Cardiac muscle cell (in vitro differentiated cells and primary cell): ENCODE measurements at regions not wholly inside any gene's neighbourhood (a gene's known extent, or its start where the extent isn't known, plus 50 kb on each side); places are given as distances from the start of the nearest gene placed in this dataset.
"Not testable (repeated sequence)": the region's sequence is repeated elsewhere in the genome, so short reads cannot be mapped to it uniquely, and the experiment has no call there.

ENCODE experiments used
- DNase-seq, 2 donors: peaks; one replicate each; pipeline versions ENCODE4 v3.0.0 to v3.0.0-alpha.2; 2010 to 2017; ENCODE audit warnings: low read depth in 1 of 2, low spot score in 1 of 2
- H3K27ac ChIP-seq: fragments of 200-600 bp; sonication (generic); 2 replicates; pipeline ENCODE4 v1.5.1; 2016
- H3K27me3 ChIP-seq: fragments of 200-600 bp; sonication (generic); 2 replicates; pipeline ENCODE4 v1.6.0; 2016; ENCODE audit warnings: control low read depth
- H3K36me3 ChIP-seq: fragments of 200-600 bp; sonication (generic); 2 replicates; pipeline ENCODE4 v1.5.1; 2016; ENCODE audit warnings: control low read depth
- H3K4me1 ChIP-seq: fragments of 200-600 bp; sonication (generic); 2 replicates; pipeline ENCODE4 v1.8.1; 2017; ENCODE audit warnings: low read depth, mild to moderate bottlenecking, mixed run types
- H3K4me3 ChIP-seq: fragments of 200-600 bp; sonication (generic); 2 replicates; pipeline ENCODE4 v1.5.1; 2016; ENCODE audit warnings: mild to moderate bottlenecking
- H3K9me3 ChIP-seq: fragments of 200-600 bp; sonication (generic); 2 replicates; pipeline ENCODE4 v1.5.1; 2017; ENCODE audit warnings: low read depth, mild to moderate bottlenecking, control low read depth
- CTCF ChIP-seq: IDR thresholded peaks from 2 replicates; pipeline ENCODE4 v1.5.1; 2012; ENCODE audit warnings: low read depth, mild to moderate bottlenecking, low read length

GRCh38 chr6:3912361-3913076 lies 63.3 kb downstream of the FAM50B start:
- H3K27ac ChIP-seq: peak overlapping the region; percentile 3
- H3K4me1 ChIP-seq: peaks cover 22% of the 10 kb centered on the region
- H3K36me3 ChIP-seq: no peaks in the 10 kb centered on the region
- TF ChIP-seq CTCF: no peak
- no peaks in the 10 kb centered on the region for H3K27me3 ChIP-seq
- no peak for DNase-seq
- no peaks in the 10 kb centered on the region for H3K9me3 ChIP-seq
- no peak overlapping the region for H3K4me3 ChIP-seq

- no peak for TF ChIP-seq CTCF
- Histone ChIP-seq H3K4me1 (peaks cover 22% of the 10 kb centered on the region), H3K27me3 (no peaks in the 10 kb centered on the region), H3K36me3 (no peaks in the 10 kb centered on the region), H3K27ac (no peak overlapping the region), H3K4me3 (no peak overlapping the region), H3K9me3 (no peaks in the 10 kb centered on the region)
- DNase-seq: peak in 1 of 2 donors; percentile 97
These were observed 64.1 kb downstream of the FAM50B start for GRCh38 chr6:3913077-3913957.

- Histone ChIP-seq H3K4me3 (no peak overlapping the region), H3K4me1 (peaks cover 28% of the 10 kb centered on the region), H3K27me3 (no peaks in the 10 kb centered on the region), H3K9me3 (no peaks in the 10 kb centered on the region), H3K36me3 (no peaks in the 10 kb centered on the region), H3K27ac (no peak overlapping the region)
- no peak for TF ChIP-seq CTCF
- no peak for DNase-seq
These were observed 64.8 kb downstream of the FAM50B start for GRCh38 chr6:3913958-3914337.

GRCh38 chr6:3915076-3915791 lies 66.1 kb downstream of the FAM50B start:
- no peak for DNase-seq
- H3K4me1 ChIP-seq: peaks cover 35% of the 10 kb centered on the region
- H3K36me3 ChIP-seq: no peaks in the 10 kb centered on the region
- H3K9me3 ChIP-seq: no peaks in the 10 kb centered on the region
- H3K27me3 ChIP-seq: no peaks in the 10 kb centered on the region
- H3K4me3 ChIP-seq: no peak overlapping the region
- no peak overlapping the region for H3K27ac ChIP-seq
- TF ChIP-seq CTCF: no peak

- no peak for DNase-seq
- Histone ChIP-seq H3K27ac (no peak overlapping the region), H3K4me1 (peaks cover 31% of the 10 kb centered on the region), H3K36me3 (no peaks in the 10 kb centered on the region), H3K4me3 (no peak overlapping the region), H3K27me3 (no peaks in the 10 kb centered on the region), H3K9me3 (no peaks in the 10 kb centered on the region)
- TF ChIP-seq CTCF: no peak
These were observed 67.0 kb downstream of the FAM50B start for GRCh38 chr6:3916211-3916610.

- H3K4me3 ChIP-seq, DNase-seq, H3K27ac ChIP-seq, H3K9me3 ChIP-seq, H3K36me3 ChIP-seq, H3K27me3 ChIP-seq: not testable (repeated sequence)
- peaks cover 26% of the 10 kb centered on the region for H3K4me1 ChIP-seq
These were observed 67.6 kb downstream of the FAM50B start for GRCh38 chr6:3916749-3917148.
